ENCODE measurements at regions not wholly inside any gene's neighbourhood (a gene's known extent, or its start where the extent isn't known, plus 50 kb on each side); places are given as distances from the start of the nearest gene placed in this dataset.

- TF ChIP-seq POLR2AphosphoS5 (IDR thresholded peaks at IDR 0.05; ENCODE audit: low read depth, low read length) (no peak), CTCF (IDR thresholded peaks at IDR 0.05) (no peak)
These were observed 91.2 kb upstream of the CIBAR2 start for GRCh38 chr16:85203462-85203813.
